HepG2 (cell line): ENCODE measurements at regions not wholly inside any gene's neighbourhood (a gene's known extent, or its start where the extent isn't known, plus 50 kb on each side); places are given as distances from the start of the nearest gene placed in this dataset.
A peak's percentile ranks its signal among the peaks of the same experiment; 100 is the strongest.

Experiments
- GFI1 ChIP-seq: sonication (generic); formaldehyde crosslinking; IDR thresholded peaks from 2 replicates; pipeline ENCODE4 v1.5.0; 2020; ENCODE audit warnings: missing genetic modification reagents, mild to moderate bottlenecking, borderline replicate concordance
- JUN ChIP-seq: sonication (generic); formaldehyde crosslinking; IDR thresholded peaks from 2 replicates; pipeline ENCODE4 v1.4.0; 2020; ENCODE audit warnings: mild to moderate bottlenecking, missing genetic modification reagents
- SATB2 ChIP-seq: sonication (generic); formaldehyde crosslinking; IDR thresholded peaks from 2 replicates; pipeline ENCODE4 v1.5.0; 2020; ENCODE audit warnings: missing genetic modification reagents
- SSRP1 ChIP-seq: IDR thresholded peaks from 2 replicates; pipeline ENCODE4 v1.6.1; 2016; ENCODE audit warnings: control low read depth
- TAF1 ChIP-seq: sonication (generic); formaldehyde crosslinking; IDR thresholded peaks from 2 replicates; pipeline ENCODE4 v1.4.0; 2020; ENCODE audit warnings: missing genetic modification reagents
- TCF7 ChIP-seq: sonication (generic); IDR thresholded peaks from 2 replicates; pipeline ENCODE4 v1.6.1; 2016; ENCODE audit warnings: antibody characterized with exemption, low read depth
- TRIM24 ChIP-seq: sonication (generic); formaldehyde crosslinking; IDR thresholded peaks from 2 replicates; pipeline ENCODE4 v1.8.0; 2022; ENCODE audit warnings: mild to moderate bottlenecking, missing genetic modification reagents
- ZNF350 ChIP-seq: sonication (generic); formaldehyde crosslinking; IDR thresholded peaks from 2 replicates; pipeline ENCODE4 v1.4.0; 2020; ENCODE audit warnings: mild to moderate bottlenecking, low read depth, missing genetic modification reagents, borderline replicate concordance
- ZNF382 ChIP-seq: sonication (generic); formaldehyde crosslinking; IDR thresholded peaks from 2 replicates; pipeline ENCODE4 v1.5.0; 2020; ENCODE audit warnings: missing genetic modification reagents, mild to moderate bottlenecking, borderline replicate concordance
- ZNF460 ChIP-seq: sonication (generic); formaldehyde crosslinking; IDR thresholded peaks from 2 replicates; pipeline ENCODE4 v1.5.1; 2020; ENCODE audit warnings: missing genetic modification reagents, mild to moderate bottlenecking, borderline replicate concordance
- ZNF841 ChIP-seq: sonication (generic); formaldehyde crosslinking; IDR thresholded peaks from 2 replicates; pipeline ENCODE4 v1.8.1; 2023; ENCODE audit warnings: missing genetic modification reagents, borderline replicate concordance
- TF ChIP-seq, protein P1 (sequence below): sonication (generic); formaldehyde crosslinking; IDR thresholded peaks from 2 replicates; pipeline ENCODE4 v1.4.0; 2020; ENCODE audit warnings: missing genetic modification reagents
- TF ChIP-seq, protein P2 (sequence below), 2 experiments: sonication (generic) in 1 of 2; formaldehyde crosslinking in 1 of 2; IDR thresholded peaks; 2 replicates each; pipeline versions ENCODE4 v1.4.0 to v1.6.1; 2018 to 2020; ENCODE audit warnings: missing genetic modification reagents in 2 of 2, borderline replicate concordance in 1 of 2, low read depth in 1 of 2, mild to moderate bottlenecking in 1 of 2, missing biosample characterization in 1 of 2
- TF ChIP-seq, protein P3 (sequence below): sonication (generic); formaldehyde crosslinking; IDR thresholded peaks from 2 replicates; pipeline ENCODE4 v1.4.0; 2020; ENCODE audit warnings: missing genetic modification reagents, borderline replicate concordance
- TF ChIP-seq, protein P4 (sequence below): sonication (generic); formaldehyde crosslinking; IDR thresholded peaks from 2 replicates; pipeline ENCODE4 v1.4.0; 2020; ENCODE audit warnings: missing genetic modification reagents, borderline replicate concordance
- TF ChIP-seq, protein P5 (sequence below): sonication (generic); formaldehyde crosslinking; conservative IDR thresholded peaks from 2 replicates; pipeline ENCODE4 v1.8.0; 2022; ENCODE audit warnings: low read depth, missing genetic modification reagents

DNA sequence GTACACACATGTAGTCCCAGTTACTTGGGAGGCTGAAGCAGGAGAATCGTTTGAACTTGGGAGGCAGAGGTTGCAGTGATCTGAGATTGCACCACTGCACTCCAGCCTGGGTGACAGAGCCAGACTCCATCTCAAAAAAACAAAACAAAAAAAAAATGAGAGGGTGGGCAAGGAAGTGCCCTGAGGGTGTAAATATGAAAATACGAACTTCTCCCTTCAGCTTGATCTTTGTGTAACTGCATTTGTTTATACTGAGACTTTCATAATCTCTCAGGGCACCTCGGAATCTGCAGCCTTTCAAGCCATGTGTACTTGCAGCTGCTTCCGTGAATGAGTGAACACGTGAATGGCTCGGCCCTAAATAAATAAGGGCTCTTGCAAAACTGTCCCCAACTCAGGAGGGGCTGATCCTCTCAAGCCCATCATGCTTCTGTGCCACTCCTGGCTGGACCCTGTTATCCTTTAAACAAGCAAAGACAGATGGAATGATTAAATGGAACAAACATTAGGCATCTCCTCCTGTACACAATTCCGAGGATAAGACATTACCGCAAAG, 96.8 kb downstream of the BOD1L2 start (continued):
- TF ChIP-seq, protein P1, sequence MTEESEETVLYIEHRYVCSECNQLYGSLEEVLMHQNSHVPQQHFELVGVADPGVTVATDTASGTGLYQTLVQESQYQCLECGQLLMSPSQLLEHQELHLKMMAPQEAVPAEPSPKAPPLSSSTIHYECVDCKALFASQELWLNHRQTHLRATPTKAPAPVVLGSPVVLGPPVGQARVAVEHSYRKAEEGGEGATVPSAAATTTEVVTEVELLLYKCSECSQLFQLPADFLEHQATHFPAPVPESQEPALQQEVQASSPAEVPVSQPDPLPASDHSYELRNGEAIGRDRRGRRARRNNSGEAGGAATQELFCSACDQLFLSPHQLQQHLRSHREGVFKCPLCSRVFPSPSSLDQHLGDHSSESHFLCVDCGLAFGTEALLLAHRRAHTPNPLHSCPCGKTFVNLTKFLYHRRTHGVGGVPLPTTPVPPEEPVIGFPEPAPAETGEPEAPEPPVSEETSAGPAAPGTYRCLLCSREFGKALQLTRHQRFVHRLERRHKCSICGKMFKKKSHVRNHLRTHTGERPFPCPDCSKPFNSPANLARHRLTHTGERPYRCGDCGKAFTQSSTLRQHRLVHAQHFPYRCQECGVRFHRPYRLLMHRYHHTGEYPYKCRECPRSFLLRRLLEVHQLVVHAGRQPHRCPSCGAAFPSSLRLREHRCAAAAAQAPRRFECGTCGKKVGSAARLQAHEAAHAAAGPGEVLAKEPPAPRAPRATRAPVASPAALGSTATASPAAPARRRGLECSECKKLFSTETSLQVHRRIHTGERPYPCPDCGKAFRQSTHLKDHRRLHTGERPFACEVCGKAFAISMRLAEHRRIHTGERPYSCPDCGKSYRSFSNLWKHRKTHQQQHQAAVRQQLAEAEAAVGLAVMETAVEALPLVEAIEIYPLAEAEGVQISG (CRISPR knock-in tag): 0 out of 2 replicates have a peak, but pooled peaks have one; percentile 26
- TF ChIP-seq, protein P2, sequence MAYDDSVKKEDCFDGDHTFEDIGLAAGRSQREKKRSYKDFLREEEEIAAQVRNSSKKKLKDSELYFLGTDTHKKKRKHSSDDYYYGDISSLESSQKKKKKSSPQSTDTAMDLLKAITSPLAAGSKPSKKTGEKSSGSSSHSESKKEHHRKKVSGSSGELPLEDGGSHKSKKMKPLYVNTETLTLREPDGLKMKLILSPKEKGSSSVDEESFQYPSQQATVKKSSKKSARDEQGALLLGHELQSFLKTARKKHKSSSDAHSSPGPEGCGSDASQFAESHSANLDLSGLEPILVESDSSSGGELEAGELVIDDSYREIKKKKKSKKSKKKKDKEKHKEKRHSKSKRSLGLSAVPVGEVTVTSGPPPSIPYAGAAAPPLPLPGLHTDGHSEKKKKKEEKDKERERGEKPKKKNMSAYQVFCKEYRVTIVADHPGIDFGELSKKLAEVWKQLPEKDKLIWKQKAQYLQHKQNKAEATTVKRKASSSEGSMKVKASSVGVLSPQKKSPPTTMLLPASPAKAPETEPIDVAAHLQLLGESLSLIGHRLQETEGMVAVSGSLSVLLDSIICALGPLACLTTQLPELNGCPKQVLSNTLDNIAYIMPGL (CRISPR knock-in tag; IDR thresholded peaks at IDR 0.05; ENCODE audit: borderline replicate concordance in 1 of 2, low read depth in 1 of 2): 0 out of 4 replicates have a peak, but pooled peaks of 1 of the 2 experiments have one; percentile 47
- peak; percentile 88; the same call in 1 of the 2 replicates for TF ChIP-seq ZNF460 (CRISPR knock-in tag)
- 0 out of 2 replicates have a peak, but pooled peaks have one; percentile 19 for TF ChIP-seq ZNF350 (CRISPR knock-in tag)
- no peak for TF ChIP-seq GFI1
- no peak for TF ChIP-seq TAF1 (CRISPR knock-in tag)
- no peak for TF ChIP-seq ZNF841 (CRISPR knock-in tag)
- no peak for TF ChIP-seq JUN (CRISPR knock-in tag)
- 0 out of 2 replicates have a peak, but pooled peaks have one; percentile 34 for TF ChIP-seq TRIM24 (CRISPR knock-in tag)
- no peak for TF ChIP-seq SATB2 (CRISPR knock-in tag)
- peak; percentile 75 for TF ChIP-seq TCF7
- TF ChIP-seq SSRP1 (CRISPR knock-in tag): no peak
- TF ChIP-seq, protein P3, sequence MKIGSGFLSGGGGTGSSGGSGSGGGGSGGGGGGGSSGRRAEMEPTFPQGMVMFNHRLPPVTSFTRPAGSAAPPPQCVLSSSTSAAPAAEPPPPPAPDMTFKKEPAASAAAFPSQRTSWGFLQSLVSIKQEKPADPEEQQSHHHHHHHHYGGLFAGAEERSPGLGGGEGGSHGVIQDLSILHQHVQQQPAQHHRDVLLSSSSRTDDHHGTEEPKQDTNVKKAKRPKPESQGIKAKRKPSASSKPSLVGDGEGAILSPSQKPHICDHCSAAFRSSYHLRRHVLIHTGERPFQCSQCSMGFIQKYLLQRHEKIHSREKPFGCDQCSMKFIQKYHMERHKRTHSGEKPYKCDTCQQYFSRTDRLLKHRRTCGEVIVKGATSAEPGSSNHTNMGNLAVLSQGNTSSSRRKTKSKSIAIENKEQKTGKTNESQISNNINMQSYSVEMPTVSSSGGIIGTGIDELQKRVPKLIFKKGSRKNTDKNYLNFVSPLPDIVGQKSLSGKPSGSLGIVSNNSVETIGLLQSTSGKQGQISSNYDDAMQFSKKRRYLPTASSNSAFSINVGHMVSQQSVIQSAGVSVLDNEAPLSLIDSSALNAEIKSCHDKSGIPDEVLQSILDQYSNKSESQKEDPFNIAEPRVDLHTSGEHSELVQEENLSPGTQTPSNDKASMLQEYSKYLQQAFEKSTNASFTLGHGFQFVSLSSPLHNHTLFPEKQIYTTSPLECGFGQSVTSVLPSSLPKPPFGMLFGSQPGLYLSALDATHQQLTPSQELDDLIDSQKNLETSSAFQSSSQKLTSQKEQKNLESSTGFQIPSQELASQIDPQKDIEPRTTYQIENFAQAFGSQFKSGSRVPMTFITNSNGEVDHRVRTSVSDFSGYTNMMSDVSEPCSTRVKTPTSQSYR (CRISPR knock-in tag): 0 out of 2 replicates have a peak, but pooled peaks have one; percentile 12
- TF ChIP-seq, protein P4, sequence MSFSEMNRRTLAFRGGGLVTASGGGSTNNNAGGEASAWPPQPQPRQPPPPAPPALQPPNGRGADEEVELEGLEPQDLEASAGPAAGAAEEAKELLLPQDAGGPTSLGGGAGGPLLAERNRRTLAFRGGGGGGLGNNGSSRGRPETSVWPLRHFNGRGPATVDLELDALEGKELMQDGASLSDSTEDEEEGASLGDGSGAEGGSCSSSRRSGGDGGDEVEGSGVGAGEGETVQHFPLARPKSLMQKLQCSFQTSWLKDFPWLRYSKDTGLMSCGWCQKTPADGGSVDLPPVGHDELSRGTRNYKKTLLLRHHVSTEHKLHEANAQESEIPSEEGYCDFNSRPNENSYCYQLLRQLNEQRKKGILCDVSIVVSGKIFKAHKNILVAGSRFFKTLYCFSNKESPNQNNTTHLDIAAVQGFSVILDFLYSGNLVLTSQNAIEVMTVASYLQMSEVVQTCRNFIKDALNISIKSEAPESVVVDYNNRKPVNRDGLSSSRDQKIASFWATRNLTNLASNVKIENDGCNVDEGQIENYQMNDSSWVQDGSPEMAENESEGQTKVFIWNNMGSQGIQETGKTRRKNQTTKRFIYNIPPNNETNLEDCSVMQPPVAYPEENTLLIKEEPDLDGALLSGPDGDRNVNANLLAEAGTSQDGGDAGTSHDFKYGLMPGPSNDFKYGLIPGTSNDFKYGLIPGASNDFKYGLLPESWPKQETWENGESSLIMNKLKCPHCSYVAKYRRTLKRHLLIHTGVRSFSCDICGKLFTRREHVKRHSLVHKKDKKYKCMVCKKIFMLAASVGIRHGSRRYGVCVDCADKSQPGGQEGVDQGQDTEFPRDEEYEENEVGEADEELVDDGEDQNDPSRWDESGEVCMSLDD (CRISPR knock-in tag): peak; percentile 48; the same call in 1 of the 2 replicates
- TF ChIP-seq, protein P5, sequence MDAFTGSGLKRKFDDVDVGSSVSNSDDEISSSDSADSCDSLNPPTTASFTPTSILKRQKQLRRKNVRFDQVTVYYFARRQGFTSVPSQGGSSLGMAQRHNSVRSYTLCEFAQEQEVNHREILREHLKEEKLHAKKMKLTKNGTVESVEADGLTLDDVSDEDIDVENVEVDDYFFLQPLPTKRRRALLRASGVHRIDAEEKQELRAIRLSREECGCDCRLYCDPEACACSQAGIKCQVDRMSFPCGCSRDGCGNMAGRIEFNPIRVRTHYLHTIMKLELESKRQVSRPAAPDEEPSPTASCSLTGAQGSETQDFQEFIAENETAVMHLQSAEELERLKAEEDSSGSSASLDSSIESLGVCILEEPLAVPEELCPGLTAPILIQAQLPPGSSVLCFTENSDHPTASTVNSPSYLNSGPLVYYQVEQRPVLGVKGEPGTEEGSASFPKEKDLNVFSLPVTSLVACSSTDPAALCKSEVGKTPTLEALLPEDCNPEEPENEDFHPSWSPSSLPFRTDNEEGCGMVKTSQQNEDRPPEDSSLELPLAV (CRISPR knock-in tag): no peak
- TF ChIP-seq ZNF382 (CRISPR knock-in tag): no peak
